Vagina (tissue), 2 donors: ENCODE measurements at regions not wholly inside any gene's neighbourhood (a gene's known extent, or its start where the extent isn't known, plus 50 kb on each side); places are given as distances from the start of the nearest gene placed in this dataset.

ENCODE experiments used
- DNase-seq, 2 donors: peaks; one replicate each; pipeline ENCODE4 v3.0.0-alpha.2; 2017; ENCODE audit errors: extremely low spot score in 2 of 2
- H3K27ac ChIP-seq: fragments of 200-600 bp; sonication (generic); one replicate; pipeline ENCODE4 v1.5.1; 2019
- H3K27me3 ChIP-seq: fragments of 200-600 bp; sonication (generic); one replicate; pipeline ENCODE4 v1.5.1; 2019
- H3K36me3 ChIP-seq, 2 donors: fragments of 200-600 bp; sonication (generic); one replicate each; pipeline ENCODE4 v1.5.1; 2017 to 2019
- H3K4me1 ChIP-seq: fragments of 200-600 bp; sonication (generic); one replicate; pipeline ENCODE4 v1.5.1; 2019
- H3K4me3 ChIP-seq, 2 donors: fragments of 200-600 bp; sonication (generic); 1 replicate in 1 of 2; 2 replicates in 1 of 2; pipeline ENCODE4 v1.5.1; 2016 to 2019
- H3K9me3 ChIP-seq: fragments of 200-600 bp; sonication (generic); one replicate; pipeline ENCODE4 v1.5.1; 2019
- CTCF ChIP-seq, 3 experiments: fragments of 450-650 bp in 2 of 3; fragments of 200-600 bp in 1 of 3; sonication (generic) in 1 of 3; IDR thresholded peaks; one replicate each; pipeline ENCODE4 v1.5.1; 2017 to 2019; ENCODE audit warnings: antibody characterized with exemption in 3 of 3, mild to moderate bottlenecking in 2 of 3, moderate library complexity in 2 of 3
- POLR2A ChIP-seq, 2 donors: fragments of 450-650 bp; IDR thresholded peaks; one replicate each; pipeline ENCODE4 v1.6.1; 2017; ENCODE audit warnings: antibody characterized with exemption in 2 of 2, mild to moderate bottlenecking in 2 of 2, moderate library complexity in 2 of 2
- POLR2AphosphoS5 ChIP-seq, 2 donors: sonication (generic); formaldehyde crosslinking; IDR thresholded peaks; one replicate each; pipeline ENCODE4 v1.9.0; 2017; ENCODE audit warnings: antibody characterized with exemption in 2 of 2, mild to moderate bottlenecking in 2 of 2, low read depth in 1 of 2; ENCODE audit not compliant: insufficient read depth in 1 of 2
- intact Hi-C: fragments of 100-400 bp; cut with DNase I; formaldehyde crosslinking; loops from one replicate; pipeline ENCODE4 v1.15.1; 2023

GRCh38 chr18:39773646-39774045 is 2181.4 kb upstream of the PIK3C3 start:
- Histone ChIP-seq H3K27me3 (no peaks in the 10 kb centered on the region), H3K4me3 (no peak overlapping the region), H3K9me3 (no peaks in the 10 kb centered on the region), H3K36me3 (no peaks in the 10 kb centered on the region), H3K4me1 (no peaks in the 10 kb centered on the region), H3K27ac (no peak overlapping the region)
- no peak for DNase-seq
- no peak for TF ChIP-seq POLR2A (IDR thresholded peaks at IDR 0.05)
- TF ChIP-seq CTCF (IDR thresholded peaks at IDR 0.05), result no peak
- TF ChIP-seq POLR2AphosphoS5 (IDR thresholded peaks at IDR 0.05; ENCODE audit: insufficient read depth in 1 of 2, low read depth in 1 of 2), result no peak
- intact Hi-C loops, result no loop called here

DNA sequence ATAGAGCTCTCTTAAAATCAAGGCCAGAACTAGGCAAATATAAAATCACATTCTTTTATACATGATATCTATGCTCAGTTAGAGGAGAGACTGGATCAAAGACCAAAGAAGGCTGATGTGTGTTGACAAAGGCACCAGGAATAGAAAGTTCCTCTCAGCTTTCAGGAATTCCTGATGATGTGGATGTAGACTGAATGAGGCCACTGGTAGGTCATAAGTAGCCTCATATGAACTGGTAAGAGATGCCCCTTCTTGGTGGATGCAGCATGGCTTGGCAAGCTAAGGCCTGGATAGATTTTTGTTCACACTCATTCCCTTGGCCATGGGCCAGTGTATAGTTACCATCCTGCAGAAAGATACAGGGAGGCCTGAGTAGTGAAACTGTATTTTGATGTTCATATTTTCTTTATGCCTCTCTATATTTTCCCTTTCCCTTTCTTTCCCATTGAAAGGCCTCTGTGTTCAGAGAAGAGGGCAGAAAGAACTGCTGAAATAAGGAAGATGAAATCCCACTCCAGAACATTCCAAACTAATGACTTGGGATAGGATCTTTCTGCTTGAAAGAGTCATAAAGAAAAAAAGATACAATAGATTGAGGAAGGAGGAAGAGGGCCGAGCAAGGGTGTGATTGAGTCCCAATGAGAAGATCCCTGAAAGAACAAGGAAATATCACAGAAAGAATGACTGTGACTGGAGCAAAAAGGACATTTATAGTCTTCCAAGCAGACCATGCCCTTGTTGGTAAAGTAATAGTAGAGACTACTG is 2182.7 kb upstream of the PIK3C3 start:
- no peaks in the 10 kb centered on the region for H3K27me3 ChIP-seq
- no peak for TF ChIP-seq POLR2A (IDR thresholded peaks at IDR 0.05)
- TF ChIP-seq POLR2AphosphoS5 (IDR thresholded peaks at IDR 0.05; ENCODE audit: insufficient read depth in 1 of 2, low read depth in 1 of 2), result no peak
- no peak for TF ChIP-seq CTCF (IDR thresholded peaks at IDR 0.05)
- no peak for DNase-seq
- H3K27ac ChIP-seq, result no peak overlapping the region
- no peaks in the 10 kb centered on the region for H3K9me3 ChIP-seq
- H3K4me3 ChIP-seq, result no peak overlapping the region
- no peaks in the 10 kb centered on the region for H3K4me1 ChIP-seq
- no peaks in the 10 kb centered on the region for H3K36me3 ChIP-seq
- intact Hi-C loops, result no loop called here

GRCh38 chr18:39770399-39770798 is 2184.6 kb upstream of the PIK3C3 start:
- H3K4me1 ChIP-seq, result no peaks in the 10 kb centered on the region
- no peaks in the 10 kb centered on the region for H3K9me3 ChIP-seq
- no peak overlapping the region for H3K4me3 ChIP-seq
- intact Hi-C loops, result no loop called here
- no peaks in the 10 kb centered on the region for H3K36me3 ChIP-seq
- TF ChIP-seq POLR2A (IDR thresholded peaks at IDR 0.05), result no peak
- TF ChIP-seq CTCF (IDR thresholded peaks at IDR 0.05), result no peak
- TF ChIP-seq POLR2AphosphoS5 (IDR thresholded peaks at IDR 0.05; ENCODE audit: insufficient read depth in 1 of 2, low read depth in 1 of 2), result no peak
- no peak overlapping the region for H3K27ac ChIP-seq
- no peaks in the 10 kb centered on the region for H3K27me3 ChIP-seq
- no peak for DNase-seq

GRCh38 chr18:39764873-39765272 is 2190.2 kb upstream of the PIK3C3 start:
- Histone ChIP-seq H3K27ac (no peak overlapping the region), H3K9me3 (no peaks in the 10 kb centered on the region), H3K27me3 (no peaks in the 10 kb centered on the region), H3K4me3 (no peak overlapping the region), H3K4me1 (no peaks in the 10 kb centered on the region), H3K36me3 (no peaks in the 10 kb centered on the region)
- intact Hi-C loops, result no loop called here
- no peak for DNase-seq
- TF ChIP-seq POLR2AphosphoS5 (IDR thresholded peaks at IDR 0.05; ENCODE audit: insufficient read depth in 1 of 2, low read depth in 1 of 2) (no peak), POLR2A (IDR thresholded peaks at IDR 0.05) (no peak)

GRCh38 chr18:39761273-39761672 is 2193.8 kb upstream of the PIK3C3 start:
- TF ChIP-seq POLR2A (IDR thresholded peaks at IDR 0.05) (no peak), CTCF (IDR thresholded peaks at IDR 0.05) (no peak), POLR2AphosphoS5 (IDR thresholded peaks at IDR 0.05; ENCODE audit: insufficient read depth in 1 of 2, low read depth in 1 of 2) (no peak)
- DNase-seq, result no peak
- Histone ChIP-seq H3K4me1 (no peaks in the 10 kb centered on the region), H3K4me3 (no peak overlapping the region), H3K9me3 (no peaks in the 10 kb centered on the region), H3K27ac (no peak overlapping the region), H3K36me3 (no peaks in the 10 kb centered on the region), H3K27me3 (no peaks in the 10 kb centered on the region)
- intact Hi-C loops, result no loop called here
